Stimulated activated CD4-positive, alpha-beta T cell treated with anti-CD3 and anti-CD28 coated beads, Interleukin-4, amount 100 ng/mL, for 1 hour (primary cell): ENCODE measurements at regions not wholly inside any gene's neighbourhood (a gene's known extent, or its start where the extent isn't known, plus 50 kb on each side); places are given as distances from the start of the nearest gene placed in this dataset.
"Not testable (repeated sequence)": the region's sequence is repeated elsewhere in the genome, so short reads cannot be mapped to it uniquely, and the experiment has no call there.

Source experiments
- DNase-seq: peaks from one replicate; pipeline ENCODE4 v3.0.0-alpha.2; 2020

GRCh38 chr14:30271811-30272323, 287.1 kb upstream of the G2E3 start:
- DNase-seq: no peak

GRCh38 chr14:30272848-30273832, 285.8 kb upstream of the G2E3 start:
- DNase-seq: no peak

- DNase-seq: no peak
These were observed 283.4 kb upstream of the G2E3 start for GRCh38 chr14:30275604-30276003.

GRCh38 chr14:30277268-30277667, 281.7 kb upstream of the G2E3 start:
- no peak for DNase-seq

- not testable (repeated sequence) for DNase-seq
These were observed 280.1 kb upstream of the G2E3 start for GRCh38 chr14:30278856-30279255.

- DNase-seq: no peak
These were observed 275.0 kb upstream of the G2E3 start for GRCh38 chr14:30283822-30284446.

- no peak for DNase-seq
These were observed 274.1 kb upstream of the G2E3 start for GRCh38 chr14:30284808-30285207.

GRCh38 chr14:30287579-30288445, 271.1 kb upstream of the G2E3 start:
- DNase-seq: no peak

GRCh38 chr14:30290001-30290400, 269.0 kb upstream of the G2E3 start:
- no peak for DNase-seq

- no peak for DNase-seq
These were observed 267.7 kb upstream of the G2E3 start for GRCh38 chr14:30291216-30291615.

GRCh38 chr14:30292541-30292940, 266.4 kb upstream of the G2E3 start:
- DNase-seq: no peak

GRCh38 chr14:30295980-30296379, 263.0 kb upstream of the G2E3 start:
- DNase-seq: no peak

- DNase-seq: no peak
These were observed 262.0 kb upstream of the G2E3 start for GRCh38 chr14:30296931-30297405.

- DNase-seq: no peak
These were observed 260.8 kb upstream of the G2E3 start for GRCh38 chr14:30297876-30298795.

- no peak for DNase-seq
These were observed 259.0 kb upstream of the G2E3 start for GRCh38 chr14:30299915-30300314.

- DNase-seq: no peak
These were observed 255.6 kb upstream of the G2E3 start for GRCh38 chr14:30303350-30303749.

GRCh38 chr14:30305346-30305745, 253.6 kb upstream of the G2E3 start:
- DNase-seq: no peak

- DNase-seq: no peak
These were observed 249.6 kb upstream of the G2E3 start for GRCh38 chr14:30309405-30309804.

GRCh38 chr14:30312214-30312613, 246.7 kb upstream of the G2E3 start:
- DNase-seq: no peak

- no peak for DNase-seq
These were observed 241.2 kb upstream of the G2E3 start for GRCh38 chr14:30317729-30318128.

- no peak for DNase-seq
These were observed 236.1 kb upstream of the G2E3 start for GRCh38 chr14:30322819-30323218.

GRCh38 chr14:30330033-30330432, 228.9 kb upstream of the G2E3 start:
- no peak for DNase-seq
